HepG2 (cell line): ENCODE measurements at regions not wholly inside any gene's neighbourhood (a gene's known extent, or its start where the extent isn't known, plus 50 kb on each side); places are given as distances from the start of the nearest gene placed in this dataset.

ENCODE experiments used
- ATAC-seq: fragments of 200-7000 bp; cut with Tn5 transposase; 3 replicates; pipeline ENCODE4 v1.9.1; 2020; ENCODE audit warnings: mild to moderate bottlenecking, moderate library complexity
- BruUV-seq: library from RNA; stranded (reverse); fragments of 400-500 nt; replicated peaks from 2 replicates; lab custom pipeline; 2021; lab: Mats Ljungman, UMichigan
- CTCF ChIA-PET: fragments of 300-600 bp; formaldehyde crosslinking; extraction: SDS; loops from one replicate; lab custom pipeline; 2021; ENCODE audit warnings: low total read pairs, inconsistent platforms, low intra/inter-chr PET ratio; lab: Yijun Ruan, JAX
- POLR2A ChIA-PET: fragments of 350-600 bp; sonication (Branson Sonifier 250); formaldehyde crosslinking; loops from one replicate; lab custom pipeline; 2020; ENCODE audit warnings: antibody characterized with exemption, inconsistent platforms; lab: Yijun Ruan, JAX
- DNase-seq: peaks from one replicate; pipeline ENCODE4 v3.0.0-alpha.2; 2015; ENCODE audit warnings: low spot score
- FAIRE-seq: peaks from 3 replicates; lab custom pipeline; 2011; peaks lifted over from hg19 to GRCh38; lab: Jason Lieb, UNC
- H2AFZ ChIP-seq: one replicate; pipeline ENCODE4 v1.6.1; 2011; ENCODE audit warnings: low read length, inconsistent platforms
- H3K27ac ChIP-seq: fragments of 300-600 bp; 3 replicates; pipeline ENCODE4 v1.8.0; 2011; ENCODE audit warnings: mixed run types, mild to moderate bottlenecking, mixed read lengths, low read length, inconsistent platforms; ENCODE audit not compliant: insufficient read depth; ENCODE audit errors: extremely low read length
- H3K27me3 ChIP-seq, 2 experiments: fragments of 200-600 bp in 1 of 2; 2 replicates in 1 of 2; 3 replicates in 1 of 2; pipeline versions ENCODE4 v1.6.0 to v1.8.0; 2011; ENCODE audit warnings: low read length in 2 of 2, mild to moderate bottlenecking in 2 of 2, moderate library complexity in 2 of 2, inconsistent platforms in 1 of 2; ENCODE audit not compliant: insufficient read depth in 2 of 2, control insufficient read depth in 1 of 2
- H3K36me3 ChIP-seq, 2 experiments: fragments of 200-600 bp in 1 of 2; replicated peaks in 1 of 2; 2 replicates in 1 of 2; 3 replicates in 1 of 2; pipeline versions ENCODE4 v1.5.1 to v1.8.0; 2011; ENCODE audit warnings: low read length in 2 of 2, inconsistent platforms in 1 of 2; ENCODE audit not compliant: insufficient read depth in 2 of 2, control insufficient read depth in 1 of 2
- H3K4me1 ChIP-seq: 2 replicates; pipeline ENCODE4 v1.5.1; 2012; ENCODE audit warnings: low read length, inconsistent platforms; ENCODE audit not compliant: insufficient read depth
- H3K4me2 ChIP-seq: 2 replicates; pipeline ENCODE4 v1.6.0; 2011; ENCODE audit warnings: low read depth, low read length, inconsistent platforms
- H3K4me3 ChIP-seq, 3 experiments: fragments of 200-600 bp in 1 of 3; sonication (generic), shearing (Covaris generic) in 1 of 3; replicated peaks in 1 of 3; 2 replicates each; pipeline ENCODE4 v1.5.1; 2011 to 2016; ENCODE audit warnings: low read length in 3 of 3, inconsistent platforms in 2 of 3, low read depth in 2 of 3, mild to moderate bottlenecking in 2 of 3, control low read depth in 1 of 3, mixed read lengths in 1 of 3; ENCODE audit not compliant: insufficient read depth in 1 of 3
- H3K79me2 ChIP-seq: one replicate; pipeline ENCODE4 v1.6.1; 2011; ENCODE audit warnings: low read length, inconsistent platforms; ENCODE audit not compliant: insufficient read depth
- H3K9ac ChIP-seq: 2 replicates; pipeline ENCODE4 v1.6.0; 2011; ENCODE audit warnings: mild to moderate bottlenecking, low read depth, low read length, inconsistent platforms; ENCODE audit not compliant: insufficient read depth
- H3K9me3 ChIP-seq: 2 replicates; pipeline ENCODE4 v1.5.1; 2012; ENCODE audit warnings: mild to moderate bottlenecking, low read length
- H4K20me1 ChIP-seq: 2 replicates; pipeline ENCODE4 v1.6.0; 2011; ENCODE audit warnings: inconsistent platforms, mild to moderate bottlenecking, low read length, moderate library complexity; ENCODE audit not compliant: insufficient read depth
- FOXP4 ChIP-seq: sonication (generic); formaldehyde crosslinking; IDR thresholded peaks from 2 replicates; pipeline ENCODE4 v1.4.0; 2020; ENCODE audit warnings: missing genetic modification reagents
- GPN1 ChIP-seq: sonication (generic); formaldehyde crosslinking; IDR thresholded peaks from 2 replicates; pipeline ENCODE4 v1.5.1; 2020; ENCODE audit warnings: missing genetic modification reagents, borderline replicate concordance
- HINFP ChIP-seq: sonication (generic); formaldehyde crosslinking; IDR thresholded peaks from 2 replicates; pipeline ENCODE4 v1.4.0; 2020; ENCODE audit warnings: low read depth, mild to moderate bottlenecking, missing genetic modification reagents
- KLF12 ChIP-seq: sonication (generic); formaldehyde crosslinking; IDR thresholded peaks from 2 replicates; pipeline ENCODE4 v1.4.0; 2020; ENCODE audit warnings: missing genetic modification reagents, borderline replicate concordance
- KLF15 ChIP-seq: sonication (generic); formaldehyde crosslinking; IDR thresholded peaks from 2 replicates; pipeline ENCODE4 v1.8.1; 2023; ENCODE audit warnings: borderline replicate concordance, mild to moderate bottlenecking, inconsistent platforms, missing genetic modification reagents, mixed read lengths
- MXD4 ChIP-seq: IDR thresholded peaks from 2 replicates; pipeline ENCODE4 v1.6.1; 2016; ENCODE audit warnings: mild to moderate bottlenecking, missing biosample characterization, missing genetic modification reagents
- PBX3 ChIP-seq: sonication (generic); formaldehyde crosslinking; IDR thresholded peaks from 2 replicates; pipeline ENCODE4 v1.8.1; 2023; ENCODE audit warnings: missing genetic modification reagents, inconsistent platforms, borderline replicate concordance
- PCBP1 ChIP-seq: fragments of 200-400 bp; formaldehyde crosslinking; IDR thresholded peaks from 2 replicates; pipeline ENCODE4 v1.6.1; 2017; ENCODE audit warnings: mild to moderate bottlenecking, low read depth, low read length, borderline replicate concordance
- PITX1 ChIP-seq: sonication (generic); formaldehyde crosslinking; IDR thresholded peaks from 2 replicates; pipeline ENCODE4 v1.5.1; 2020; ENCODE audit warnings: mild to moderate bottlenecking, missing genetic modification reagents
- RNF2 ChIP-seq: fragments of 450-650 bp; conservative IDR thresholded peaks from 2 replicates; pipeline ENCODE4 v1.6.1; 2016; ENCODE audit warnings: low read depth
- YEATS4 ChIP-seq: sonication (generic); formaldehyde crosslinking; IDR thresholded peaks from 2 replicates; pipeline ENCODE4 v1.4.0; 2020; ENCODE audit warnings: missing genetic modification reagents, borderline replicate concordance
- ZBTB38 ChIP-seq: sonication (generic); formaldehyde crosslinking; IDR thresholded peaks from 2 replicates; pipeline ENCODE4 v1.5.1; 2020; ENCODE audit warnings: mild to moderate bottlenecking, missing genetic modification reagents
- ZBTB8A ChIP-seq: sonication (generic); formaldehyde crosslinking; IDR thresholded peaks from 2 replicates; pipeline ENCODE4 v1.4.0; 2020; ENCODE audit warnings: mild to moderate bottlenecking, low read depth, missing genetic modification reagents, borderline replicate concordance
- ZNF549 ChIP-seq: sonication (generic); formaldehyde crosslinking; IDR thresholded peaks from 2 replicates; pipeline ENCODE4 v1.5.0; 2020; ENCODE audit warnings: missing genetic modification reagents
- ZNF766 ChIP-seq: sonication (generic); formaldehyde crosslinking; IDR thresholded peaks from 2 replicates; pipeline ENCODE4 v1.5.0; 2020; ENCODE audit warnings: missing genetic modification reagents, borderline replicate concordance
- ZNF777 ChIP-seq: sonication (generic); formaldehyde crosslinking; IDR thresholded peaks from 2 replicates; pipeline ENCODE4 v1.4.0; 2020; ENCODE audit warnings: missing genetic modification reagents
- ZNF780A ChIP-seq: sonication (generic); formaldehyde crosslinking; IDR thresholded peaks from 2 replicates; pipeline ENCODE4 v1.8.0; 2022; ENCODE audit warnings: mild to moderate bottlenecking, missing genetic modification reagents, moderate library complexity
- WGBS: methylation state at CpG from one replicate; pipeline ENCODE4 v1.1.6; 2017; ENCODE audit warnings: low lambda C conversion rate; 5-methylcytosine and 5-hydroxymethylcytosine counted together
- in situ Hi-C: cut with HindIII; loops from 2 replicates; pipeline ENCODE4 v1.10.0; 2017; ENCODE audit warnings: low pct_unique_long_range_greater_than_20kb; ENCODE audit not compliant: extremely low pct_ligation_motif_present
- intact Hi-C: fragments of 100-400 bp; cut with micrococcal nuclease; formaldehyde crosslinking; loops from one replicate; pipeline ENCODE4 v1.10.0; 2022; ENCODE audit not compliant: unreplicated experiment

- Histone ChIP-seq H3K27ac (no peak overlapping the region), H4K20me1 (no peaks in the 10 kb centered on the region), H3K36me3 (no peaks in the 10 kb centered on the region), H3K9ac (no peak overlapping the region), H3K4me3 (no peak overlapping the region), H3K4me2 (no peak overlapping the region), H3K79me2 (no peaks in the 10 kb centered on the region), H3K27me3 (no peaks in the 10 kb centered on the region), H3K9me3 (peaks cover 29% of the 10 kb centered on the region), H3K4me1 (no peaks in the 10 kb centered on the region), H2AFZ (no peak overlapping the region)
- DNase-seq (no peak), FAIRE-seq (no peak), ATAC-seq (no peak)
- intact Hi-C loops (no loop called here), in situ Hi-C loops (no loop called here)
- WGBS = 0% methylated on average over 3 of the region's 3 CpGs
- no TSS peak for BruUV-seq
- TF ChIP-seq FOXP4 (CRISPR knock-in tag) (no peak), YEATS4 (no peak), MXD4 (no peak), PBX3 (CRISPR knock-in tag) (no peak), KLF15 (CRISPR knock-in tag) (no peak), KLF12 (CRISPR knock-in tag) (no peak)
- ChIA-PET CTCF (no interaction called here), POLR2A (no interaction called here)
These were observed 243.2 kb downstream of the RFPL4B start for GRCh38 chr6:112590326-112590725.

- H3K27ac ChIP-seq = no peak overlapping the region
- ChIA-PET POLR2A (no interaction called here), CTCF (no interaction called here)
- no peak overlapping the region for H2AFZ ChIP-seq
- ATAC-seq = no peak
- intact Hi-C loops (no loop called here), in situ Hi-C loops (no loop called here)
- no peak for DNase-seq
- no peak for FAIRE-seq
- no TSS peak for BruUV-seq
- no peaks in the 10 kb centered on the region for H3K36me3 ChIP-seq
- no peaks in the 10 kb centered on the region for H3K27me3 ChIP-seq
- H3K4me2 ChIP-seq = no peak overlapping the region
- no peak overlapping the region for H3K9ac ChIP-seq
- peaks cover 23% of the 10 kb centered on the region for H3K9me3 ChIP-seq
- H4K20me1 ChIP-seq = no peaks in the 10 kb centered on the region
- H3K4me1 ChIP-seq = no peaks in the 10 kb centered on the region
- no peak overlapping the region for H3K4me3 ChIP-seq
- H3K79me2 ChIP-seq = no peaks in the 10 kb centered on the region
- no peak for TF ChIP-seq PITX1 (CRISPR knock-in tag)
- TF ChIP-seq ZNF549 (CRISPR knock-in tag) = no peak
- no peak for TF ChIP-seq PCBP1
- TF ChIP-seq ZNF777 (CRISPR knock-in tag) = no peak
- no peak for TF ChIP-seq ZNF780A (CRISPR knock-in tag)
- TF ChIP-seq GPN1 = no peak
- no peak for TF ChIP-seq ZBTB38 (CRISPR knock-in tag)
- no peak for TF ChIP-seq HINFP (CRISPR knock-in tag)
- no peak for TF ChIP-seq ZBTB8A (CRISPR knock-in tag)
- TF ChIP-seq ZNF766 (CRISPR knock-in tag) = no peak
- no peak for TF ChIP-seq RNF2
These were observed 244.2 kb downstream of the RFPL4B start for GRCh38 chr6:112591329-112591728.
